HG03575 (cell line): ENCODE measurements at regions not wholly inside any gene's neighbourhood (a gene's known extent, or its start where the extent isn't known, plus 50 kb on each side); places are given as distances from the start of the nearest gene placed in this dataset.
"Not testable (repeated sequence)": the region's sequence is repeated elsewhere in the genome, so short reads cannot be mapped to it uniquely, and the experiment has no call there.

ENCODE experiments used
- ATAC-seq: cut with Tn5 transposase; IDR thresholded peaks from one replicate; pipeline ENCODE4 v1.9.1; 2021; ENCODE audit not compliant: unreplicated experiment, insufficient number of reproducible peaks, low FRiP score; ENCODE audit errors: extremely low read depth

- ATAC-seq: no peak
These were observed 103.7 kb downstream of the VCPKMT start for GRCh38 chr14:50012644-50013043.

GRCh38 chr14:50013198-50013918, 103.0 kb downstream of the VCPKMT start:
- ATAC-seq: no peak

GRCh38 chr14:50013934-50014333, 102.4 kb downstream of the VCPKMT start:
- no peak for ATAC-seq

- no peak for ATAC-seq
These were observed 101.5 kb downstream of the VCPKMT start for GRCh38 chr14:50014809-50015430.

- no peak for ATAC-seq
These were observed 100.7 kb downstream of the VCPKMT start for GRCh38 chr14:50015716-50016115.

GRCh38 chr14:50018201-50018932, 98.0 kb downstream of the VCPKMT start:
- no peak for ATAC-seq

GRCh38 chr14:50018933-50019210, 97.5 kb downstream of the VCPKMT start:
- ATAC-seq: no peak

GRCh38 chr14:50020184-50020583, 96.2 kb downstream of the VCPKMT start:
- no peak for ATAC-seq

- ATAC-seq: no peak
These were observed 95.6 kb downstream of the VCPKMT start for GRCh38 chr14:50020799-50021198.

- ATAC-seq: no peak
These were observed 94.9 kb downstream of the VCPKMT start for GRCh38 chr14:50021261-50022031.

GRCh38 chr14:50022661-50023060, 93.7 kb downstream of the VCPKMT start:
- no peak for ATAC-seq

GRCh38 chr14:50023671-50024490, 92.5 kb downstream of the VCPKMT start:
- no peak for ATAC-seq

GRCh38 chr14:50025073-50025472, 91.3 kb downstream of the VCPKMT start:
- no peak for ATAC-seq

GRCh38 chr14:50025776-50026175, 90.6 kb downstream of the VCPKMT start:
- ATAC-seq: no peak

GRCh38 chr14:50026396-50026795, 90.0 kb downstream of the VCPKMT start:
- no peak for ATAC-seq

- ATAC-seq: no peak
These were observed 88.6 kb downstream of the VCPKMT start for GRCh38 chr14:50027816-50028215.

- ATAC-seq: no peak
These were observed 87.9 kb downstream of the VCPKMT start for GRCh38 chr14:50028458-50028857.

GRCh38 chr14:50030036-50030435, 86.3 kb downstream of the VCPKMT start:
- ATAC-seq: no peak

- ATAC-seq: not testable (repeated sequence)
These were observed 85.5 kb downstream of the VCPKMT start for GRCh38 chr14:50030911-50031310.
